ENCODE measurements at regions not wholly inside any gene's neighbourhood (a gene's known extent, or its start where the extent isn't known, plus 50 kb on each side); places are given as distances from the start of the nearest gene placed in this dataset.

DNA sequence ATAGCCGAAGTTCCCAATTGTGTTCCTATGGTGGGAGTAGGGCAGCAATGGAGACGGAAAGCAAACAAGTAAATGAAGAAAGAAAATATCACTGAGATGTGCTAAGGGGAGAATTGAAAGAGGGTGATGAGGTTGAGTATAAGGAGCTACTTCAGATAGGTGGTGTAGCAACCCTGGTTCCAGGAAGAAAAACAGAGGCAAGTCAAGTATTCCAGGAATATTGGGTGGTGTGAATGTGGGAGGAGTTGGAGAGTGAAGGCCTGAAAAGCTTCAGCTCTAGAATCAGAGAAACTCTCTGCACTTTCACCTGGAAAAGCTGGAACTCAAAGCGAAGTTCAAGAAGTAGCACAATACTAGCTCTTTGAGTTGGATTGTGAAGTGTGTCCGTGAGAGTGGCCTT, 342.1 kb downstream of the TLE4 start:
- TF ChIP-seq, protein P1, sequence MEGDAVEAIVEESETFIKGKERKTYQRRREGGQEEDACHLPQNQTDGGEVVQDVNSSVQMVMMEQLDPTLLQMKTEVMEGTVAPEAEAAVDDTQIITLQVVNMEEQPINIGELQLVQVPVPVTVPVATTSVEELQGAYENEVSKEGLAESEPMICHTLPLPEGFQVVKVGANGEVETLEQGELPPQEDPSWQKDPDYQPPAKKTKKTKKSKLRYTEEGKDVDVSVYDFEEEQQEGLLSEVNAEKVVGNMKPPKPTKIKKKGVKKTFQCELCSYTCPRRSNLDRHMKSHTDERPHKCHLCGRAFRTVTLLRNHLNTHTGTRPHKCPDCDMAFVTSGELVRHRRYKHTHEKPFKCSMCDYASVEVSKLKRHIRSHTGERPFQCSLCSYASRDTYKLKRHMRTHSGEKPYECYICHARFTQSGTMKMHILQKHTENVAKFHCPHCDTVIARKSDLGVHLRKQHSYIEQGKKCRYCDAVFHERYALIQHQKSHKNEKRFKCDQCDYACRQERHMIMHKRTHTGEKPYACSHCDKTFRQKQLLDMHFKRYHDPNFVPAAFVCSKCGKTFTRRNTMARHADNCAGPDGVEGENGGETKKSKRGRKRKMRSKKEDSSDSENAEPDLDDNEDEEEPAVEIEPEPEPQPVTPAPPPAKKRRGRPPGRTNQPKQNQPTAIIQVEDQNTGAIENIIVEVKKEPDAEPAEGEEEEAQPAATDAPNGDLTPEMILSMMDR (IDR thresholded peaks at IDR 0.05): no peak
- TF ChIP-seq EP300 (IDR thresholded peaks at IDR 0.05) (no peak), POLR2A (IDR thresholded peaks at IDR 0.05) (no peak)
